ENCODE measurements at regions not wholly inside any gene's neighbourhood (a gene's known extent, or its start where the extent isn't known, plus 50 kb on each side); places are given as distances from the start of the nearest gene placed in this dataset.

DNA sequence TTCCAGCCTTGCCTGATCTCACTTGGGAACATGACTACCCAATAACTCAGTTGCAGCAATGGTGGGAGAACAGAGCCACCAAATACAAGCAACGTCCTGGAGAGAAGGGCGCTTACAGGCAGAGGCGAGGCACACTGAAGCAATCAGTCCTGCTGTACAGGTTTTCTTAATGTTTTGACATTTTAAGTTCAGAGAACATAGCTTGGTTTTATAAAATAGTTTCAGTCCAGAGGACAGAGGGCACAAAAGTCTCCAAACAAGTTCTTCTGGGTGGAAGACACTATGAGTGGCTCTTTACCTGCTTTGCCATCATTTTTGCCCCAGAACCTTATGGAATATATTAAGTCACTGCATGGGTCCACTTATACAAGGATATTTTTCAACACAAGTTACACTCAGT, 103.4 kb upstream of the KCNG1 start:
- TF ChIP-seq MYC (IDR thresholded peaks at IDR 0.05; ENCODE audit: low read depth, low read length): no peak
- TF ChIP-seq, protein P1, sequence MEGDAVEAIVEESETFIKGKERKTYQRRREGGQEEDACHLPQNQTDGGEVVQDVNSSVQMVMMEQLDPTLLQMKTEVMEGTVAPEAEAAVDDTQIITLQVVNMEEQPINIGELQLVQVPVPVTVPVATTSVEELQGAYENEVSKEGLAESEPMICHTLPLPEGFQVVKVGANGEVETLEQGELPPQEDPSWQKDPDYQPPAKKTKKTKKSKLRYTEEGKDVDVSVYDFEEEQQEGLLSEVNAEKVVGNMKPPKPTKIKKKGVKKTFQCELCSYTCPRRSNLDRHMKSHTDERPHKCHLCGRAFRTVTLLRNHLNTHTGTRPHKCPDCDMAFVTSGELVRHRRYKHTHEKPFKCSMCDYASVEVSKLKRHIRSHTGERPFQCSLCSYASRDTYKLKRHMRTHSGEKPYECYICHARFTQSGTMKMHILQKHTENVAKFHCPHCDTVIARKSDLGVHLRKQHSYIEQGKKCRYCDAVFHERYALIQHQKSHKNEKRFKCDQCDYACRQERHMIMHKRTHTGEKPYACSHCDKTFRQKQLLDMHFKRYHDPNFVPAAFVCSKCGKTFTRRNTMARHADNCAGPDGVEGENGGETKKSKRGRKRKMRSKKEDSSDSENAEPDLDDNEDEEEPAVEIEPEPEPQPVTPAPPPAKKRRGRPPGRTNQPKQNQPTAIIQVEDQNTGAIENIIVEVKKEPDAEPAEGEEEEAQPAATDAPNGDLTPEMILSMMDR (IDR thresholded peaks at IDR 0.05; ENCODE audit: extremely low read depth in 1 of 2, insufficient read depth in 1 of 2, low read depth in 1 of 2, low read length in 2 of 2): no peak
- no peak for TF ChIP-seq JUN (IDR thresholded peaks at IDR 0.05; ENCODE audit: borderline replicate concordance, insufficient read depth, insufficient read length, low read depth)
- TF ChIP-seq POLR2AphosphoS5 (IDR thresholded peaks at IDR 0.05; ENCODE audit: insufficient read depth, low read depth, low read length): no peak
- no peak for TF ChIP-seq FOS (IDR thresholded peaks at IDR 0.05; ENCODE audit: borderline replicate concordance, insufficient read depth, low read length)
- TF ChIP-seq POLR2A (IDR thresholded peaks at IDR 0.05; ENCODE audit: low read depth, low read length): no peak
- TF ChIP-seq, protein P2, sequence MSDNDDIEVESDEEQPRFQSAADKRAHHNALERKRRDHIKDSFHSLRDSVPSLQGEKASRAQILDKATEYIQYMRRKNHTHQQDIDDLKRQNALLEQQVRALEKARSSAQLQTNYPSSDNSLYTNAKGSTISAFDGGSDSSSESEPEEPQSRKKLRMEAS (IDR thresholded peaks at IDR 0.05; ENCODE audit: insufficient read depth, insufficient read length): no peak
- TF ChIP-seq EZH2 (IDR thresholded peaks at IDR 0.05; ENCODE audit: borderline replicate concordance, low read depth, low read length, severe bottlenecking): no peak
- TF ChIP-seq GATA2 (IDR thresholded peaks at IDR 0.05; ENCODE audit: insufficient read depth, insufficient read length, low read depth, low read length): no peak
- Histone ChIP-seq H3K4me3 (replicated peaks in 1 of 3; ENCODE audit: insufficient read depth in 1 of 3, low read depth in 1 of 3, low read length in 3 of 3) (no peak overlapping the region), H3K9ac (replicated peaks; ENCODE audit: extremely low read depth, insufficient read depth, low read length) (no peak overlapping the region), H3K4me1 (ENCODE audit: control insufficient read depth, extremely low read depth, insufficient read depth, low read length) (no peaks in the 10 kb centered on the region), H3K27ac (ENCODE audit: insufficient read depth, low read depth, low read length) (no peak overlapping the region), H3K79me2 (ENCODE audit: control insufficient read depth, insufficient read depth, low read length) (no peaks in the 10 kb centered on the region), H3K27me3 (ENCODE audit: control insufficient read depth in 2 of 2, insufficient read depth in 2 of 2, low read length in 2 of 2) (peaks cover 9 to 11% of the 10 kb centered on the region in 2 experiments), H3K36me3 (ENCODE audit: control insufficient read depth in 2 of 2, extremely low read depth in 1 of 2, insufficient read depth in 2 of 2, low read length in 2 of 2) (no peaks in the 10 kb centered on the region), H3K9me3 (replicated peaks; ENCODE audit: control insufficient read depth, insufficient read depth, low read length) (no peaks in the 10 kb centered on the region), H3K4me2 (ENCODE audit: insufficient read depth, low read length) (no peak overlapping the region), H2AFZ (ENCODE audit: low read depth, low read length) (no peak overlapping the region), H4K20me1 (replicated peaks; ENCODE audit: control insufficient read depth, extremely low read depth, insufficient read depth, low read length) (no peaks in the 10 kb centered on the region), H3K9me1 (replicated peaks; ENCODE audit: control insufficient read depth, extremely low read depth, insufficient read depth, low read length) (no peaks in the 10 kb centered on the region)
- DNase-seq (ENCODE audit: low read depth, low spot score): no peak
- BruUV-seq (replicated peaks): no TSS peak
- no peak for FAIRE-seq
- dilution Hi-C loops (cut with MboI; ENCODE audit: extremely low pct_ligation_motif_present, low sequenced_read_pairs): no loop called here
- POLR2A ChIA-PET: no interaction called here
- intact Hi-C loops (cut with micrococcal nuclease): no loop called here
- CTCF ChIA-PET: no interaction called here
